DND-41 (cell line): ENCODE measurements at regions not wholly inside any gene's neighbourhood (a gene's known extent, or its start where the extent isn't known, plus 50 kb on each side); places are given as distances from the start of the nearest gene placed in this dataset.
"Not testable (repeated sequence)": the region's sequence is repeated elsewhere in the genome, so short reads cannot be mapped to it uniquely, and the experiment has no call there.

Source experiments
- ATAC-seq: fragments of 200-7000 bp; cut with Tn5 transposase; 3 replicates; pipeline ENCODE4 v1.9.1; 2021; ENCODE audit warnings: low read depth; ENCODE audit not compliant: insufficient read depth
- DNase-seq: peaks from one replicate; pipeline ENCODE4 v3.0.0-alpha.2; 2020
- H2AFZ ChIP-seq: 2 replicates; pipeline ENCODE4 v1.6.0; 2012; ENCODE audit warnings: low read depth, low read length
- H3K27ac ChIP-seq: 2 replicates; pipeline ENCODE4 v1.5.1; 2012; ENCODE audit warnings: low read length, inconsistent platforms
- H3K27me3 ChIP-seq: fragments of 200-600 bp; sonication (generic); 2 replicates; pipeline ENCODE4 v1.6.0; 2012; ENCODE audit warnings: low read length, mild to moderate bottlenecking, inconsistent platforms; ENCODE audit not compliant: insufficient read depth, poor library complexity
- H3K36me3 ChIP-seq: 2 replicates; pipeline ENCODE4 v1.5.1; 2012; ENCODE audit warnings: low read length, inconsistent platforms; ENCODE audit not compliant: insufficient read depth
- H3K4me1 ChIP-seq: 2 replicates; pipeline ENCODE4 v1.5.1; 2012; ENCODE audit warnings: mild to moderate bottlenecking, low read length; ENCODE audit not compliant: insufficient read depth
- H3K4me2 ChIP-seq: 2 replicates; pipeline ENCODE4 v1.6.0; 2012; ENCODE audit warnings: mild to moderate bottlenecking, moderate library complexity, low read length, inconsistent platforms; ENCODE audit not compliant: insufficient read depth
- H3K4me3 ChIP-seq, 2 experiments: fragments of 200-600 bp in 1 of 2; shearing (Covaris generic) in 1 of 2; 2 replicates each; pipeline ENCODE4 v1.5.1; 2012 to 2016; ENCODE audit warnings: inconsistent platforms in 2 of 2, low read length in 2 of 2, mild to moderate bottlenecking in 2 of 2, low read depth in 1 of 2, moderate library complexity in 1 of 2
- H3K79me2 ChIP-seq: 2 replicates; pipeline ENCODE4 v1.6.0; 2012; ENCODE audit warnings: low read length, inconsistent platforms; ENCODE audit not compliant: insufficient read depth
- H3K9ac ChIP-seq: 2 replicates; pipeline ENCODE4 v1.6.0; 2012; ENCODE audit warnings: low read depth, mild to moderate bottlenecking, inconsistent platforms, low read length, moderate library complexity
- H3K9me3 ChIP-seq: 2 replicates; pipeline ENCODE4 v1.5.1; 2012; ENCODE audit warnings: low read length, moderate library complexity, mild to moderate bottlenecking, inconsistent platforms; ENCODE audit not compliant: insufficient read depth, severe bottlenecking
- H4K20me1 ChIP-seq: 2 replicates; pipeline ENCODE4 v1.6.0; 2012; ENCODE audit warnings: low read length; ENCODE audit not compliant: insufficient read depth
- CTCF ChIP-seq: IDR thresholded peaks from 2 replicates; pipeline ENCODE4 v1.5.1; 2012; ENCODE audit warnings: borderline replicate concordance, low read length, moderate library complexity, mild to moderate bottlenecking; ENCODE audit not compliant: poor library complexity, severe bottlenecking; ENCODE audit errors: extremely low read depth
- EZH2 ChIP-seq: IDR thresholded peaks from 3 replicates; pipeline ENCODE4 v1.6.1; 2012; ENCODE audit warnings: borderline replicate concordance, low read depth, mild to moderate bottlenecking, moderate library complexity, low read length, inconsistent platforms; ENCODE audit not compliant: severe bottlenecking

- H3K9me3 ChIP-seq: no peaks in the 10 kb centered on the region
- no peak overlapping the region for H3K4me3 ChIP-seq
- H4K20me1 ChIP-seq: no peaks in the 10 kb centered on the region
- no peak for ATAC-seq
- no peak for DNase-seq
- H3K79me2 ChIP-seq: no peaks in the 10 kb centered on the region
- no peaks in the 10 kb centered on the region for H3K36me3 ChIP-seq
- TF ChIP-seq EZH2 (no peak), CTCF (no peak)
- H3K9ac ChIP-seq: no peak overlapping the region
- no peak overlapping the region for H3K4me2 ChIP-seq
- no peaks in the 10 kb centered on the region for H3K4me1 ChIP-seq
- H3K27me3 ChIP-seq: no peaks in the 10 kb centered on the region
- no peak overlapping the region for H2AFZ ChIP-seq
- no peak overlapping the region for H3K27ac ChIP-seq
Measured at GRCh38 chr18:41644466-41644865, 310.6 kb upstream of the PIK3C3 start.

DNA sequence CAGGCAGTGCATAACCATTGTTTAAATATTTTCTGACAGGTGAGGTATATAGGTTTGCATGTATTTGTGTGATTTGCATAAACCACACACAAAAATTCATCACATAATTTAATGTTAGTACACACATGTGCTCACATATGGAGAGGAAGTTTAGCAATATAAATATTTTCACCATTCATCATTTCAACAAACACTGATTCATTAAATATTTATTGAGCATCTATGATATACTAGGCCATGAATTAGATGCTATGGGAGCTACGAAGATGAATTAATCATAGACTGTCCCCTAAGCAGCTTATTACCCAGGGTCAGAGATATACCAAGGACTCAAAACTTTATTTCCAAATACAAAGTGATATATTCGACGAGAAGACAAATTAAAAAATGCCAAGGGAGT is 311.6 kb upstream of the PIK3C3 start:
- Histone ChIP-seq H4K20me1 (no peaks in the 10 kb centered on the region), H3K4me3 (no peak overlapping the region), H3K4me2 (no peak overlapping the region), H3K79me2 (no peaks in the 10 kb centered on the region), H3K27me3 (no peaks in the 10 kb centered on the region), H3K9me3 (no peaks in the 10 kb centered on the region), H3K4me1 (no peaks in the 10 kb centered on the region), H3K36me3 (no peaks in the 10 kb centered on the region), H3K9ac (no peak overlapping the region), H3K27ac (no peak overlapping the region), H2AFZ (no peak overlapping the region)
- ATAC-seq (no peak), DNase-seq (no peak)
- TF ChIP-seq EZH2: no peak
- TF ChIP-seq CTCF: no peak

- no peaks in the 10 kb centered on the region for H3K4me1 ChIP-seq
- no peak for TF ChIP-seq CTCF
- no peak for TF ChIP-seq EZH2
- no peaks in the 10 kb centered on the region for H4K20me1 ChIP-seq
- DNase-seq: no peak
- no peak overlapping the region for H3K4me3 ChIP-seq
- ATAC-seq: no peak
- no peak overlapping the region for H2AFZ ChIP-seq
- no peaks in the 10 kb centered on the region for H3K36me3 ChIP-seq
- H3K79me2 ChIP-seq: no peaks in the 10 kb centered on the region
- no peak overlapping the region for H3K9ac ChIP-seq
- H3K27me3 ChIP-seq: no peaks in the 10 kb centered on the region
- H3K9me3 ChIP-seq: no peaks in the 10 kb centered on the region
- no peak overlapping the region for H3K27ac ChIP-seq
- no peak overlapping the region for H3K4me2 ChIP-seq
Measured at GRCh38 chr18:41642756-41643155, 312.3 kb upstream of the PIK3C3 start.

DNA sequence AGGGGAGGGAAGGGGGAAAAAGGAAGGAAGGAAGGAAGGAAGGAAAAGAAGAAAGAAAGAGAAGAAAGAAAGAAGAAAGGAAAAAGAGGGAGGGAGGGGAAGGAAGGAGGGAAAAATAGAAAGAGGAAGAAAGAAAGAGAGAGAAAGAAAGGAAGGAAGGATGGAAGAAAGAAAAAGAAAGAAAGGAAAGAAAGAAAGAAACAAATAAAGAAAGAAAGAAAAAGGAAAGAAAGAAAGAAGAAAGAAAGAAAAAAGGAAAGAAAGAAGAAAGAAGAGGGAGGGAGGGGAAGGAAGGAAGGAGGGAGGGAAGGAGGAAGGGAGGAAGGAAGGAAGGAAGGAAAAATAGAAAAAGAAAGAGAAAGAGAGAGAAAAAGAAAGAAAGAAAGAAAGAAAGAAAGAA is 315.8 kb upstream of the PIK3C3 start:
- H3K9ac ChIP-seq: no peak overlapping the region
- H4K20me1 ChIP-seq: no peaks in the 10 kb centered on the region
- no peaks in the 10 kb centered on the region for H3K36me3 ChIP-seq
- DNase-seq (no peak), ATAC-seq (no peak)
- no peaks in the 10 kb centered on the region for H3K79me2 ChIP-seq
- no peak overlapping the region for H3K27ac ChIP-seq
- no peak overlapping the region for H2AFZ ChIP-seq
- no peaks in the 10 kb centered on the region for H3K9me3 ChIP-seq
- no peak overlapping the region for H3K4me2 ChIP-seq
- H3K27me3 ChIP-seq: no peaks in the 10 kb centered on the region
- no peaks in the 10 kb centered on the region for H3K4me1 ChIP-seq
- H3K4me3 ChIP-seq: no peak overlapping the region
- TF ChIP-seq EZH2 (no peak), CTCF (no peak)

- DNase-seq, H3K36me3 ChIP-seq, H3K9ac ChIP-seq, H3K4me1 ChIP-seq, H3K27ac ChIP-seq, H3K9me3 ChIP-seq, H3K27me3 ChIP-seq, H4K20me1 ChIP-seq, H3K4me2 ChIP-seq, H2AFZ ChIP-seq, H3K4me3 ChIP-seq, ATAC-seq, H3K79me2 ChIP-seq: not testable (repeated sequence)
Measured at GRCh38 chr18:41631723-41632285, 323.2 kb upstream of the PIK3C3 start.
